HL-60 (cell line): ENCODE measurements at regions not wholly inside any gene's neighbourhood (a gene's known extent, or its start where the extent isn't known, plus 50 kb on each side); places are given as distances from the start of the nearest gene placed in this dataset.

Source experiments
- GABPA ChIP-seq: IDR thresholded peaks from 2 replicates; pipeline ENCODE4 v1.6.1; 2012; ENCODE audit warnings: low read depth
- POLR2AphosphoS5 ChIP-seq: IDR thresholded peaks from 2 replicates; pipeline ENCODE4 v1.6.1; 2012; ENCODE audit warnings: low read depth
- TF ChIP-seq, protein P1 (sequence below): IDR thresholded peaks from one replicate; pipeline ENCODE4 v1.5.1; 2011; ENCODE audit warnings: low read length, control low read depth, inconsistent platforms; ENCODE audit not compliant: insufficient read depth
- TF ChIP-seq, protein P2 (sequence below): IDR thresholded peaks from 2 replicates; pipeline ENCODE4 v1.6.1; 2012; ENCODE audit warnings: low read depth; ENCODE audit not compliant: insufficient replicate concordance

DNA sequence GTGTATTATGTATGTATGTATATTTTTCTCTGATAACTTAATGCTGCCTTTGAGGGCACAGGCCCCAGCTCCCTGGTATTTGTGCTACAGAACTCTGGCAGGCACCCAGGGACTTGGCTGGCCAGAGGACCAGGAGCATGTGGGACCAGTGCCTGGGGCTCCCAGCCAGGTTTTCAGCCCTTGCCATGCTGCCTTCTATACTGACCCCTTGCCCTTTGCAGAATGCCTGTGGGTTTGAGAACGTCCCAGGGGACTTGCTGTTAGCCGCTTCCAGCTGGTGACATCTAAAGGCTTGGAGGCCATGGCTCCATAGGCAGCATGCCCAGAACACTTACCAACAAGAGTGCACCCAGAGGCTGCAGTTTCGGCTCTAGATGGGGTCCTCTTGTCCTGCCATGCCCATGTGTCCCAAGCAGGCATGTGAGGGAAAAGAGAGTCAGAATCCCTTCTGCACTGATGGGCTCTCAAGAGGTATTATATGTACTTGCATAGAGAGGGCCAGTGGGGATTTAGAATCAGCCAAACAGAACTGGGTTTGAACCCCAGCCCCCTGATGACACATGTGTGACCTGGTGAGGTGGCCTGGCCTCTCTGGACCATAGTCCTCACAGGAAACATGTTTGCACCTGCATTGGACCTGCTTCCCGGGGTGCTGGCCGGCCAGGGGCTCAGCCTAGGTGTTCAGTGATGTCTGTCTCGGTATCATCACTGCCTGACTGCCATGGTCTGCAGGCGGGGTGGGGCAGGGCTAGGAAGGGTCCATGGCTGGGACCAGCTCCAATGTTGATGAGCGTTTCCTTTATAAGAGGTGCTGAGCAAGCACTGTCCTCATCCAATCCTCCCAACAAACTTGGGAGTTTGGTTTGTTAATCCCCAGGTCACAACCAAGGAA is 119.2 kb upstream of the FHL2 start:
- no peak for TF ChIP-seq POLR2AphosphoS5
- TF ChIP-seq, protein P1, sequence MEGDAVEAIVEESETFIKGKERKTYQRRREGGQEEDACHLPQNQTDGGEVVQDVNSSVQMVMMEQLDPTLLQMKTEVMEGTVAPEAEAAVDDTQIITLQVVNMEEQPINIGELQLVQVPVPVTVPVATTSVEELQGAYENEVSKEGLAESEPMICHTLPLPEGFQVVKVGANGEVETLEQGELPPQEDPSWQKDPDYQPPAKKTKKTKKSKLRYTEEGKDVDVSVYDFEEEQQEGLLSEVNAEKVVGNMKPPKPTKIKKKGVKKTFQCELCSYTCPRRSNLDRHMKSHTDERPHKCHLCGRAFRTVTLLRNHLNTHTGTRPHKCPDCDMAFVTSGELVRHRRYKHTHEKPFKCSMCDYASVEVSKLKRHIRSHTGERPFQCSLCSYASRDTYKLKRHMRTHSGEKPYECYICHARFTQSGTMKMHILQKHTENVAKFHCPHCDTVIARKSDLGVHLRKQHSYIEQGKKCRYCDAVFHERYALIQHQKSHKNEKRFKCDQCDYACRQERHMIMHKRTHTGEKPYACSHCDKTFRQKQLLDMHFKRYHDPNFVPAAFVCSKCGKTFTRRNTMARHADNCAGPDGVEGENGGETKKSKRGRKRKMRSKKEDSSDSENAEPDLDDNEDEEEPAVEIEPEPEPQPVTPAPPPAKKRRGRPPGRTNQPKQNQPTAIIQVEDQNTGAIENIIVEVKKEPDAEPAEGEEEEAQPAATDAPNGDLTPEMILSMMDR = no peak
- TF ChIP-seq, protein P2, sequence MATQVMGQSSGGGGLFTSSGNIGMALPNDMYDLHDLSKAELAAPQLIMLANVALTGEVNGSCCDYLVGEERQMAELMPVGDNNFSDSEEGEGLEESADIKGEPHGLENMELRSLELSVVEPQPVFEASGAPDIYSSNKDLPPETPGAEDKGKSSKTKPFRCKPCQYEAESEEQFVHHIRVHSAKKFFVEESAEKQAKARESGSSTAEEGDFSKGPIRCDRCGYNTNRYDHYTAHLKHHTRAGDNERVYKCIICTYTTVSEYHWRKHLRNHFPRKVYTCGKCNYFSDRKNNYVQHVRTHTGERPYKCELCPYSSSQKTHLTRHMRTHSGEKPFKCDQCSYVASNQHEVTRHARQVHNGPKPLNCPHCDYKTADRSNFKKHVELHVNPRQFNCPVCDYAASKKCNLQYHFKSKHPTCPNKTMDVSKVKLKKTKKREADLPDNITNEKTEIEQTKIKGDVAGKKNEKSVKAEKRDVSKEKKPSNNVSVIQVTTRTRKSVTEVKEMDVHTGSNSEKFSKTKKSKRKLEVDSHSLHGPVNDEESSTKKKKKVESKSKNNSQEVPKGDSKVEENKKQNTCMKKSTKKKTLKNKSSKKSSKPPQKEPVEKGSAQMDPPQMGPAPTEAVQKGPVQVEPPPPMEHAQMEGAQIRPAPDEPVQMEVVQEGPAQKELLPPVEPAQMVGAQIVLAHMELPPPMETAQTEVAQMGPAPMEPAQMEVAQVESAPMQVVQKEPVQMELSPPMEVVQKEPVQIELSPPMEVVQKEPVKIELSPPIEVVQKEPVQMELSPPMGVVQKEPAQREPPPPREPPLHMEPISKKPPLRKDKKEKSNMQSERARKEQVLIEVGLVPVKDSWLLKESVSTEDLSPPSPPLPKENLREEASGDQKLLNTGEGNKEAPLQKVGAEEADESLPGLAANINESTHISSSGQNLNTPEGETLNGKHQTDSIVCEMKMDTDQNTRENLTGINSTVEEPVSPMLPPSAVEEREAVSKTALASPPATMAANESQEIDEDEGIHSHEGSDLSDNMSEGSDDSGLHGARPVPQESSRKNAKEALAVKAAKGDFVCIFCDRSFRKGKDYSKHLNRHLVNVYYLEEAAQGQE = no peak
- TF ChIP-seq GABPA = no peak
